ENCODE measurements at regions not wholly inside any gene's neighbourhood (a gene's known extent, or its start where the extent isn't known, plus 50 kb on each side); places are given as distances from the start of the nearest gene placed in this dataset.

GRCh38 chr2:198863655-198864054, 594.1 kb downstream of the SATB2 start:
- Histone ChIP-seq H3K9me1 (replicated peaks; ENCODE audit: control insufficient read depth, extremely low read depth, insufficient read depth, low read length) (no peaks in the 10 kb centered on the region), H3K4me2 (ENCODE audit: insufficient read depth, low read length) (no peak overlapping the region), H3K9ac (replicated peaks; ENCODE audit: extremely low read depth, insufficient read depth, low read length) (no peak overlapping the region), H3K4me1 (ENCODE audit: control insufficient read depth, extremely low read depth, insufficient read depth, low read length) (no peaks in the 10 kb centered on the region), H3K27me3 (ENCODE audit: control insufficient read depth in 2 of 2, insufficient read depth in 2 of 2, low read length in 2 of 2) (no peaks in the 10 kb centered on the region), H2AFZ (ENCODE audit: low read depth, low read length) (no peak overlapping the region), H3K4me3 (replicated peaks in 1 of 3; ENCODE audit: insufficient read depth in 1 of 3, low read depth in 1 of 3, low read length in 3 of 3) (no peak overlapping the region), H3K27ac (ENCODE audit: insufficient read depth, low read depth, low read length) (no peak overlapping the region), H3K36me3 (ENCODE audit: control insufficient read depth in 2 of 2, extremely low read depth in 1 of 2, insufficient read depth in 2 of 2, low read length in 2 of 2) (no peaks in the 10 kb centered on the region), H3K9me3 (replicated peaks; ENCODE audit: control insufficient read depth, insufficient read depth, low read length) (peaks cover 4% of the 10 kb centered on the region), H3K79me2 (ENCODE audit: control insufficient read depth, insufficient read depth, low read length) (no peaks in the 10 kb centered on the region), H4K20me1 (replicated peaks; ENCODE audit: control insufficient read depth, extremely low read depth, insufficient read depth, low read length) (no peaks in the 10 kb centered on the region)
- ChIA-PET POLR2A (no interaction called here), CTCF (no interaction called here)
- no TSS peak for BruUV-seq (replicated peaks)
- intact Hi-C loops (cut with micrococcal nuclease) (no loop called here), dilution Hi-C loops (cut with MboI; ENCODE audit: extremely low pct_ligation_motif_present, low sequenced_read_pairs) (no loop called here)
- DNase-seq (ENCODE audit: low read depth, low spot score) (no peak), FAIRE-seq (no peak)
- TF ChIP-seq JUN (IDR thresholded peaks at IDR 0.05; ENCODE audit: borderline replicate concordance, insufficient read depth, insufficient read length, low read depth) (no peak), CTCF (IDR thresholded peaks at IDR 0.05; ENCODE audit: extremely low read depth in 1 of 2, insufficient read depth in 1 of 2, low read depth in 1 of 2, low read length in 2 of 2) (no peak), MAX (IDR thresholded peaks at IDR 0.05; ENCODE audit: insufficient read depth, insufficient read length) (no peak), GATA2 (IDR thresholded peaks at IDR 0.05; ENCODE audit: insufficient read depth, insufficient read length, low read depth, low read length) (no peak)

- FAIRE-seq (no peak), DNase-seq (ENCODE audit: low read depth, low spot score) (no peak)
- H3K4me1 ChIP-seq (ENCODE audit: control insufficient read depth, extremely low read depth, insufficient read depth, low read length): no peaks in the 10 kb centered on the region
- no peaks in the 10 kb centered on the region for H3K9me1 ChIP-seq (replicated peaks; ENCODE audit: control insufficient read depth, extremely low read depth, insufficient read depth, low read length)
- no peak overlapping the region for H3K4me2 ChIP-seq (ENCODE audit: insufficient read depth, low read length)
- BruUV-seq (replicated peaks): no TSS peak
- no peak overlapping the region for H3K4me3 ChIP-seq (replicated peaks in 1 of 3; ENCODE audit: insufficient read depth in 1 of 3, low read depth in 1 of 3, low read length in 3 of 3)
- H4K20me1 ChIP-seq (replicated peaks; ENCODE audit: control insufficient read depth, extremely low read depth, insufficient read depth, low read length): no peaks in the 10 kb centered on the region
- no peak overlapping the region for H3K27ac ChIP-seq (ENCODE audit: insufficient read depth, low read depth, low read length)
- TF ChIP-seq MAX (IDR thresholded peaks at IDR 0.05; ENCODE audit: insufficient read depth, insufficient read length) (no peak), MYC (IDR thresholded peaks at IDR 0.05; ENCODE audit: low read depth, low read length) (no peak), FOS (IDR thresholded peaks at IDR 0.05; ENCODE audit: borderline replicate concordance, insufficient read depth, low read length) (no peak), JUN (IDR thresholded peaks at IDR 0.05; ENCODE audit: borderline replicate concordance, insufficient read depth, insufficient read length, low read depth) (no peak), POLR2A (IDR thresholded peaks at IDR 0.05; ENCODE audit: low read depth, low read length) (no peak), CTCF (IDR thresholded peaks at IDR 0.05; ENCODE audit: extremely low read depth in 1 of 2, insufficient read depth in 1 of 2, low read depth in 1 of 2, low read length in 2 of 2) (no peak), GATA2 (IDR thresholded peaks at IDR 0.05; ENCODE audit: insufficient read depth, insufficient read length, low read depth, low read length) (no peak), EZH2 (IDR thresholded peaks at IDR 0.05; ENCODE audit: borderline replicate concordance, low read depth, low read length, severe bottlenecking) (no peak), POLR2AphosphoS5 (IDR thresholded peaks at IDR 0.05; ENCODE audit: insufficient read depth, low read depth, low read length) (no peak)
- dilution Hi-C loops (cut with MboI; ENCODE audit: extremely low pct_ligation_motif_present, low sequenced_read_pairs) (no loop called here), intact Hi-C loops (cut with micrococcal nuclease) (no loop called here)
- ChIA-PET POLR2A (no interaction called here), CTCF (no interaction called here)
- no peak overlapping the region for H3K9ac ChIP-seq (replicated peaks; ENCODE audit: extremely low read depth, insufficient read depth, low read length)
- no peaks in the 10 kb centered on the region for H3K36me3 ChIP-seq (ENCODE audit: control insufficient read depth in 2 of 2, extremely low read depth in 1 of 2, insufficient read depth in 2 of 2, low read length in 2 of 2)
- no peaks in the 10 kb centered on the region for H3K27me3 ChIP-seq (ENCODE audit: control insufficient read depth in 2 of 2, insufficient read depth in 2 of 2, low read length in 2 of 2)
- no peak overlapping the region for H2AFZ ChIP-seq (ENCODE audit: low read depth, low read length)
- no peaks in the 10 kb centered on the region for H3K79me2 ChIP-seq (ENCODE audit: control insufficient read depth, insufficient read depth, low read length)
- peaks cover 4% of the 10 kb centered on the region for H3K9me3 ChIP-seq (replicated peaks; ENCODE audit: control insufficient read depth, insufficient read depth, low read length)
These were observed 596.7 kb downstream of the SATB2 start for GRCh38 chr2:198861080-198861479.
